DND-41 (cell line): ENCODE measurements at regions not wholly inside any gene's neighbourhood (a gene's known extent, or its start where the extent isn't known, plus 50 kb on each side); places are given as distances from the start of the nearest gene placed in this dataset.

Experiments used
- EZH2 ChIP-seq: IDR thresholded peaks from 3 replicates; pipeline ENCODE4 v1.6.1; 2012; ENCODE audit warnings: borderline replicate concordance, low read depth, mild to moderate bottlenecking, moderate library complexity, low read length, inconsistent platforms; ENCODE audit not compliant: severe bottlenecking
- TF ChIP-seq, protein P1 (sequence below): IDR thresholded peaks from 2 replicates; pipeline ENCODE4 v1.5.1; 2012; ENCODE audit warnings: borderline replicate concordance, low read length, moderate library complexity, mild to moderate bottlenecking; ENCODE audit not compliant: poor library complexity, severe bottlenecking; ENCODE audit errors: extremely low read depth

DNA sequence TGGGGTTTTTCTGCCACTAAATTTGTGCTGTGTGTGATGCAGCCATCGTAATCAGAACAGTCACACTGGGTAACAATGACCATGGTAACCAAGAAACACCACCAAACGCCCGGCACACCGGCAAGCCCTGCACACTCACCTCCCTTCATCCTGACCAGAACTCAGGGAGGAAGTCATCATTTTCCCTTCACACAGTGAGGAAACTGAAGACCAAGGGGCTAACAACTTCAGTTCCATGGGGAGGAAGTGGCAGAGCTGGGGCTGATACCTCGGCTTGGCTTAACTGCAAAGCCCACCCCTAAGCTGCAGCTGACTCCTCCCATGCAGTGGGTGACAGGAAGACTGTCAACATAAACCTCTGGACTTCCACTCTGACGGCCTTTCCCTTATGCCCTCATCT lies 69.3 kb upstream of the BCAR3 start:
- TF ChIP-seq, protein P1, sequence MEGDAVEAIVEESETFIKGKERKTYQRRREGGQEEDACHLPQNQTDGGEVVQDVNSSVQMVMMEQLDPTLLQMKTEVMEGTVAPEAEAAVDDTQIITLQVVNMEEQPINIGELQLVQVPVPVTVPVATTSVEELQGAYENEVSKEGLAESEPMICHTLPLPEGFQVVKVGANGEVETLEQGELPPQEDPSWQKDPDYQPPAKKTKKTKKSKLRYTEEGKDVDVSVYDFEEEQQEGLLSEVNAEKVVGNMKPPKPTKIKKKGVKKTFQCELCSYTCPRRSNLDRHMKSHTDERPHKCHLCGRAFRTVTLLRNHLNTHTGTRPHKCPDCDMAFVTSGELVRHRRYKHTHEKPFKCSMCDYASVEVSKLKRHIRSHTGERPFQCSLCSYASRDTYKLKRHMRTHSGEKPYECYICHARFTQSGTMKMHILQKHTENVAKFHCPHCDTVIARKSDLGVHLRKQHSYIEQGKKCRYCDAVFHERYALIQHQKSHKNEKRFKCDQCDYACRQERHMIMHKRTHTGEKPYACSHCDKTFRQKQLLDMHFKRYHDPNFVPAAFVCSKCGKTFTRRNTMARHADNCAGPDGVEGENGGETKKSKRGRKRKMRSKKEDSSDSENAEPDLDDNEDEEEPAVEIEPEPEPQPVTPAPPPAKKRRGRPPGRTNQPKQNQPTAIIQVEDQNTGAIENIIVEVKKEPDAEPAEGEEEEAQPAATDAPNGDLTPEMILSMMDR, result no peak
- no peak for TF ChIP-seq EZH2
